HuH-7 (cell line): ENCODE measurements at regions not wholly inside any gene's neighbourhood (a gene's known extent, or its start where the extent isn't known, plus 50 kb on each side); places are given as distances from the start of the nearest gene placed in this dataset.
A peak's percentile ranks its signal among the peaks of the same experiment; 100 is the strongest.

Experiments used
- DNase-seq: peaks from one replicate; pipeline ENCODE4 v3.0.0; 2011; ENCODE audit warnings: low spot score

GRCh38 chr4:89598602-89599001 is 238.4 kb downstream of the SNCA start:
- peak; percentile 5 for DNase-seq

DNA sequence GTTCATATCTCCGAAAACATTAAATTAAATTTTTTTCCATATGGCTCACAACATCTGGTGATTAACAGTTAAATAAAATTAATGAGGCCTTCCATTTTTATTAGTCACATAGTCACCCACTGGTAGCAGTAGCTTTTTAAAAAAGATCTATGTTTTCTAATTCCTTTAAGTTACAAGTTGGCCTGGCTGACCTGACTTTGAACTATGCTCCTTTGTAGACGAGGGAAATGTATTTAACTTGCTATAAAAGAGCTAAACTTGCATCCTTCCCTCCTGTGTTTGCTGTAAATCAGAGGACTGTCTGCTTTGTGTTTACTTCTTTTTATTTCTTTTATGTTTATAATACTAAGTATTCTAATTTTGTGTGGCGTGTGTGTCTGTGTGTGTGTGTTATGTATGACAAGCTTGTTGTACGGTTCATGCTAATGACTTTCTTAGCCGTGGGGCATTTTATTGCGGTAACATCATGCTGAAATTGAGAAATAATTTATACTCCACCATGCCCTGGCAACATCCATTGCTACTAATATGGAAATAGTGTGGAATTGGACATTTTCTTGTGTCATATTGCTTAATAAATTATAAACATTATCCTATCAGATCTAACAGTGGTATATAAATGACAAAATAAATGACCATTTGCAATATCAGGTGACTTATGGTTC is 241.7 kb downstream of the SNCA start:
- no peak for DNase-seq

DNA sequence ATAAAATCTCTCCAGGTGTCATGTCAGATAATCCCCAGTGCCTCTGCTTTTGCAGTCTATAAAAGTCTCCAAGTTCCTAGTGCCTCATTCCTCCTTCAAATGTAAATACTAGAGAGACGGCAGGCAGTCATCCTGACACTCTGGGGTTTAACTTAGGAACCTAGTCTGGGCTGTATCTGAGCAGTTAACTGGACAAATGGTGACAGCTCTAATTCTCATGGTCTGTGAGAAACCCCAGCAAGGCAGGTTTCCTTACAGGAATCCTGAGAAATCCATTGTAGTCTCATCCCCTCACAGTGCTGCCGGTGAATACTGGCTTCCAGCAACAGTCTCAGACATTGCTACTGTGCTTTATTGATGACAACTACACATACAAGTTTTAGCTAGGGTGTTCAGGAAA is 246.8 kb downstream of the SNCA start:
- no peak for DNase-seq

GRCh38 chr4:89588421-89588820 is 248.5 kb downstream of the SNCA start:
- DNase-seq: no peak

GRCh38 chr4:89587364-89587763 is 249.6 kb downstream of the SNCA start:
- no peak for DNase-seq

- DNase-seq: no peak
Measured at GRCh38 chr4:89586864-89587263, 250.1 kb downstream of the SNCA start.

DNA sequence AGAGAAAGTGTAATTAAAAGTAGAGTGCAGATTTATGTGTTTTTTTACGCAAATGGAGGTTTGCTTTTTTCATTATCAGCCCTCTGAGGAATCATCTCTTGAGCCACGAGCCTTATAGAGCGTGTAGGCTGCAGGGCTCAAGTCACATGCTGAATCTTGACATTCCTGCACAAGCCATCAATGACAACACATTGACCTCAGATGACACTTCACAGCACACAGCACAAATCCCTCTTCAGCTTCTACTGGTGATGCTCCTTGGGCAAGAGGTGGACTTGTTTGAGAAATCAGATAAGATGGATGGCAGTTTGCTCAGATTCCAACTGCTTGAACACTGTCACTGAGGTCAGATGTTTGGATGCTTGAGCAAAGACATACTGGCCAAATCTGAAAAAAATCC is 250.6 kb downstream of the SNCA start:
- no peak for DNase-seq

DNA sequence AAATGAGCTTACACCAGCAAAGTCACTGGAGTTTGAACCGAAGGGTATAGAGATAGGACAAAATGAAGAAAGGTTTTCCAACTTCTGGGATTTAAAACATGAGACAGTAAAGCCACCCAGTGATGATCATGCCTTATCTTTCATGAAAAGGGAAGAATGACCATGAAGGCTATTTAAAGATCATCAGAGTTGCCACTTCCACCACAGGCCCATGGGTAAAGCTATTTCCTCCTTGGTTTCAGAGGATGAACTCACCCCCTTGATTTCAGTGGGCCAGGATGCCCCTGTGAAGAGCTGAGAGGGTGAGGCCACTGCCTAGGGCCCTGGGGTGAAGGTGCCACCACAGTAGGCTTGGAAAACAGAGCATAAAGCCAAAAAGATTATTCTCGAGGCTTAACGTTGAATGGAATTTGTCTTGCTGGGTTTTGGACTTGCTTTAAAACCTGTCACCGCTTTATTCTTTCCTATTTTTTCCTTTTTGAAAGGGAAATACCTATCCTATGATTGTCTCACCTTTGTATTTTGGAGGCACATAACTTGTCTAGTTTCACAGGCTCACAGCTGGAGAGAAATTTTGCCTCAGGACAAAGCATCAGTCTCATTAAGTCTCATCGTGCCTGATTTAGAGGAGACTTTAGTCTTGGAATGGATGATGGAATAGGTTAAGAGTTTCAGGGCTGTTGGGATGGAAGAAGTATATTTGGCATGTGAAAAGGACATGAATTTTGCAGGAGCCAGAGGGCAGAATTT is 254.0 kb downstream of the SNCA start:
- no peak for DNase-seq

- no peak for DNase-seq
Measured at GRCh38 chr4:89579771-89580170, 257.2 kb downstream of the SNCA start.

DNA sequence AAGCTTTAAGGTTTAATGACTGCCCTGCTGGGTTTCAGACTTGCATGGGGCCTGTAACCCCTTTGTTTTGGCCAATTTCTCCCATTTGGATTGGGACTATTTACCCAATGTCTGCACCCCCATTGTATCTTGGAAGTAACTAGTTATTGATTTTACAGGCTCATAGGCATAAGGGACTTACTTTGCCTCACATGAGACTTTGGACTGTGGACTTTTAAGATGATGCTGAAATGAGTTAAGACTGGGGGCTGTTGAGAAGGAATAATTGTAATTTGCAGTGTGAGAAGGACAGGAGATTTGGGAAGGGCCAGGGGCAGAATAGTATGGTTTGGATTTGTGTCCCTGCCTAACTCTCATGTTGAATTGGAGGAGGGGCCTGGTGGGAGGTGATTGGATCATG is 260.7 kb downstream of the SNCA start:
- no peak for DNase-seq

DNA sequence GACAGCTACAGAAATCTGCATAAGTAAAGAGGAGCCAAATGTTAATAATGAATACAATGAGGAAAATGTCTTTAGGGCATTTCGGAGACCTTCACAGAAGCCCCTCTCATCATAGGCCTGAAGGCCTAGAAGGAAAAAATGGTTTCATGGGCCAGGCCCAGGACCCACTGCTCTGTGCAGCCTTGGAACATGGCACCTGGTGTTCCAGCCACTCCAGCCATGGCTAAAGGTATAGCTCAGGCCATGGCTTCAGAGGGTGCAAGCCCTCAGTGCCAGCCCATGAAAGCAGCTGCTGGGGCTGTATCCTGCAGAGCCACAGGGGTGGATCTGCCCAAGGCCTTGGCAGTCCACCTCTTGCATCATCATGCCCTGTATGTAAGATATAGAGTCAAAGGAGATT is 261.1 kb downstream of the SNCA start:
- DNase-seq: no peak

DNA sequence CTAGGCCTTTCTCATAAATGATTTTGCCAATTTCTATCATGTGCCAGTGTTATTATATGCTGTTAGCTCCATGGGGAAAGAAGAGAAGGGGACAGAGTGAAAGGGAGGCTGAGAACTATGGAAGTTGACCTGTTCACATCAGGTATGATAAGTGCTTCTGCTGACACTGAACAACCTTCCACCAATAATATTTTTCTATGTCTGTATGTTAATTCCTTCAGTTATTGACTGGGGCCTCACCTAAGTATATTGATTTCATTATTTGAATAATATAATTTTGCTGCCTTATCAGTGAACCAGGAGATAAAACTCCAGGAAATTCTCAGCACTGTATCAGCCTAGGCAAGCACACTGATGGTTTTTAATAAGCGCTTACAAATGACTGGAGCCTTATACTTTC is 262.8 kb downstream of the SNCA start:
- no peak for DNase-seq

DNA sequence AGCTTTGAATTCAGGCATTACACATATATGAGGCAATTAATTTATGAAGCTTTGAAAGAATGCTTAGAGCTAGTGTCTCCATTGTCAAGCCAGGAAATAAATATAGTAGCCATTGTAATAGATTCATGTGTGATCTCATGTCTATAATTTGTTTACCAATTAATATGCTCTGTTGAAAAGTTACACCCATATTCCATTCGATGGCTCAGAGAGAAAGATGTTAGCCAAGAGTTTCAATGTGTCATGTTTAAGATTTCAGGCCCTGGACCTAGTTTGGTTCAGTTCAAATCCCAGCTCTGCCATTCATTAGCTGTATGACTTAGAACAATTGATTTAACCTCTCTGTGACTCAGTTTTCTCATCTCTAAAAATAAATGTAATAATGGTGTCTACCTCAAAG is 263.3 kb downstream of the SNCA start:
- no peak for DNase-seq

DNA sequence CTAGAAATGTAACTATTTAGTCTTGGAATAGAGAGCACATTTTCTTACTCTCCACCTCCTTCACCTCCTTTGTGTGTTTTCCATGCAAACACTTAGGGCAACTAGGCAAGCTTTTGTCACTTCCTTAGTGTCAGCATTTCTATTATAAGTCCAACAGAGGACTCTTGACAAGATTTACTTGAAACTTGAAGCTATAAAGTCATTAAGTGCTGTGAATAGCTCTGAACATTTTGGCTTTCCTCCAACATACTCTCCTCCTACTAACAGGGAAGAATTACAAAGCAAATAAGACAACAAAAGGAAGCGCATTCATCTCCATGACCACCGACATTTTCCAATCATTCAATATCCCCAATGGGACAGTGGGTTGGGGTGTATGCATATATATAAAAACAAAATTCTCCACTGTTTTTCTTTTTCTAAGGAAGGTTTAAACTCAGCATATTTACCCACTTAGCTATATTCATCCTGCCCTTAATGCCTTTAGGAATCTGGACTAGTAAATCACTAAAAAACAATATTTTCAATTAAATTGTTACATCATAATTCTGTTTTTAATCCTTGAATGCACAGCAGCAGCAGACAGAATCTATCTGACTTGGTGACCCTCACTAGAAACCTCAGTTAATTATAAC is 264.6 kb downstream of the SNCA start:
- no peak for DNase-seq

DNA sequence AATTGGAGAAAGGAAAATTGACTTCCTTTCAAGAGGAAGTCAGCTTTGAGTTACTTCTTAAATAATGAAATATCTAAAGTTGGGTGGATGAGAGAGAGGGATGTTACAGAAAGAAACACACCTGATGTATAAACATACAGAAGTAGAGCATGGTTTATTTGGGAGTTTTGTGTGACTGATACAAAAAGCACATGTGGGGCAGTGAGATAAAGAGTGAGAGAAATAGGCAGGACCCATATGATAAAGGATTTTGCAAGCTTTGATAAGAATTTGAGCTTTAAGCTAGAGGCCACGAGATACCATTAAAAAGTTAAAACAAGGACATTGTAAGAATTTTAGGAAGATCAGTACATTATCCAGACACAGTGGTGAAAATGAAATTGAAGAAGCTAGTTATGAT is 263.3 kb upstream of the GPRIN3 start:
- no peak for DNase-seq

GRCh38 chr4:89567936-89568335 is 260.3 kb upstream of the GPRIN3 start:
- no peak for DNase-seq

GRCh38 chr4:89563431-89563830 is 255.8 kb upstream of the GPRIN3 start:
- no peak for DNase-seq

DNA sequence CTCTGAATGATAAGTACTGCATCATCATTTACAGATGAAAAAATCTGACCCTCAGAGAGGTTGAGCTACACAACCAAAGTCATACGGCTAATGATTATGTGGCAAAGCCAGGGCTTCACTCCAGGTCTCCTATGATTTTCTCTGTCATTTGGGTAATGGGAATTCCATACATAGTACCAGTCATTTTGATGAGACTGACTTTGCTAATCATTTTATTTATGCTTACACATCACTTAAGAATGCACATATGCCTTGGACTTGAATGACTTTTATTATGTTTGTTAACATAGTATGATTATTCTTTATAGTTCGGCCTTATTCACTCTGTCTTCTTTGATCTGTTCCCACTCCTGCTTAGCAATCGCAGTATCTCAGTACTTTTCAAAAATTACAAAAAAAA is 255.1 kb upstream of the GPRIN3 start:
- no peak for DNase-seq

DNA sequence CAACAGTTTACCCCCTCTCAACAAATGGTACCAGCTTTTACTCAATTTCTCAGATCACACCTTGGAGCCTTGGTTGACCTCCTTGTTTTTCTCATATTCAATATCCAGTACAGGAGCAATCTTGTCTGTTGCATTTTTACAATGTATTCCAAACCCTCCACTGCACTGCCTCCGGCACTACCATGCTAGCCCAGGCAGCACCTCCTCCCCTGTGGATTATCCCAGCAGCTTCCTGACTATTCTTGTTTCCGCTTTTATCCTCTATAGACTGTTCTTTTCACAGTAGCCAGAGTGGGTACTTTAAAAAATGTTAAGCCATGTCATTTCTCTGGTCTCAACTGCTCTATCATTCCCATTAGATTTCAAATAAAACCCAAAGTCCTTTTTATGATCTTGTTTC is 253.4 kb upstream of the GPRIN3 start:
- DNase-seq: no peak

DNA sequence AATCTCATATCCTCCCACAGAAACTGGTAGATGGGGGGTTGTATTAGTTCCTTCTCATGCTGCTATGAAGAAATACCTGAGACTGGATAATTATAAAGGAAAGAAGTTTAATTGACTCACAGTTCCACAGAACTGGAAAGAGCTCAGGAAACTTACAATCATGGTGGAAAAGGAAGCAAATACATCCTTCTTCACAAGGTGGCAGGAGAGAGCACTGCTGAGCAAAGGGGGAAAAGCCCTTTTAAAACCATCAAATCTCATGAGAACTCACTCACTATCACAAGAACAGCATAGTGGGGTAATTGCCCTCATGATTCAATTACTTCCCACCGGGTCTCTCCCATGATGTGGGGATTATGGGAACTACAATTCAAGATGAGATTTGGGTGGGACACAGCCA is 250.5 kb upstream of the GPRIN3 start:
- DNase-seq: no peak

DNA sequence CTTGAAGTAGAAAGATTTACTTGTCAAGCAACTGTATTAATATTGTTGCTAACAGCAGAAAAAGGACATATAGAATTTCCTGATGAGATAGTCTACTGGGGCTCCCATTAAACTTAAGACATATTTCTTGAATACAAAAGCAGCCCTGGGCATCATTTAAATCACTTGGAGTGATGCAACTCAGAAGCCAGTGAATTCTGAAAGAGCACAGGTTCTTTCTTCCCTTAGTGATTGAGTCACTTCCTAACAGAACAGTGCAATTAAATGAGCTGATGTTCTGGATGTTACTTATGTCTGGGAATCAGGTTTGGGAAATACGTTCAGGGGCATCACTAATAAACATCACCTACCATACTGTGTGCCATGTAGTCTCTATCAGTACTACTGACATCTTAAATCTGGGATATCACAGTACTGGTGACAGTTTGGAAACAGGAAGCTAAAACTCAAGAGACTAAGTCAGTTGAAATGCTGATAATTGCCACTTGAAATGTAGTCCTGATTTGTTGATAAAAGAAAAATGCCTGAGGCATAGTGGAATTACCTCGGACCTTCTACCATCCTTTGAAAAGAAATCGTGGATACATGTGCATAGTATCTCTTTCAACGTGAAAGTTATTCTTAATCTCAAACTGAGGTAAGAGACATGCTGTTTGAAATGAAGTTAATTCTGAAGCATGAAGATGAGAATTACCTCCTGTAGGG is 249.2 kb upstream of the GPRIN3 start:
- no peak for DNase-seq

GRCh38 chr4:89551191-89551590 is 243.6 kb upstream of the GPRIN3 start:
- no peak for DNase-seq

GRCh38 chr4:89549907-89550306 is 242.3 kb upstream of the GPRIN3 start:
- no peak for DNase-seq
